ENCODE measurements at regions not wholly inside any gene's neighbourhood (a gene's known extent, or its start where the extent isn't known, plus 50 kb on each side); places are given as distances from the start of the nearest gene placed in this dataset.

GRCh38 chr9:14413812-14414211 is 99.9 kb upstream of the NFIB start:
- TF ChIP-seq SRF (IDR thresholded peaks at IDR 0.05; ENCODE audit: low read depth): no peak
- no peak for TF ChIP-seq POLR2A (IDR thresholded peaks at IDR 0.05; ENCODE audit: borderline replicate concordance, extremely low read depth, insufficient read depth, insufficient read length)
- TF ChIP-seq YY1 (IDR thresholded peaks at IDR 0.05; ENCODE audit: extremely low read depth, insufficient replicate concordance, low read depth, low read length): no peak
- TF ChIP-seq, protein P1, sequence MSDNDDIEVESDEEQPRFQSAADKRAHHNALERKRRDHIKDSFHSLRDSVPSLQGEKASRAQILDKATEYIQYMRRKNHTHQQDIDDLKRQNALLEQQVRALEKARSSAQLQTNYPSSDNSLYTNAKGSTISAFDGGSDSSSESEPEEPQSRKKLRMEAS (IDR thresholded peaks at IDR 0.05): no peak
- no peak for ATAC-seq
- CTCF ChIA-PET: no interaction called here
- H2AFZ ChIP-seq (ENCODE audit: low read depth, low read length, poor library complexity, severe bottlenecking): no peak overlapping the region
- DNase-seq (ENCODE audit: low read depth, low spot score): no peak
- intact Hi-C loops (cut with micrococcal nuclease): no loop called here
- H3K4me3 ChIP-seq (replicated peaks in 1 of 2; ENCODE audit: low read depth in 1 of 2, low read length in 2 of 2): no peak overlapping the region
- H3K36me3 ChIP-seq (ENCODE audit: control insufficient read depth in 1 of 2, insufficient read depth in 2 of 2, low read length in 2 of 2): no peaks in the 10 kb centered on the region
- no peak overlapping the region for H3K27ac ChIP-seq (ENCODE audit: low read depth, low read length)
- H3K9ac ChIP-seq (ENCODE audit: low read length): no peak overlapping the region
- BruUV-seq (replicated peaks): no TSS peak
- H3K27me3 ChIP-seq (ENCODE audit: insufficient read depth, low read length): no peaks in the 10 kb centered on the region
- POLR2A ChIA-PET: no interaction called here
- no peaks in the 10 kb centered on the region for H3K79me2 ChIP-seq (ENCODE audit: insufficient read depth, low read length)
- no peaks in the 10 kb centered on the region for H3K4me1 ChIP-seq (ENCODE audit: control insufficient read depth in 1 of 2, insufficient read depth in 2 of 2, low read length in 2 of 2)
- H4K20me1 ChIP-seq (ENCODE audit: insufficient read depth): no peaks in the 10 kb centered on the region
- H3K9me3 ChIP-seq (ENCODE audit: control insufficient read depth in 1 of 2, insufficient read depth in 1 of 2, low read depth in 1 of 2, low read length in 2 of 2): no peaks in the 10 kb centered on the region
- RAD21 ChIA-PET (ENCODE audit: low non-redundant PET in 1 of 2, low total read pairs in 2 of 2, uncharacterized antibody in 2 of 2, unreplicated experiment in 2 of 2): no interaction called here
- H3K9me2 ChIP-seq (ENCODE audit: insufficient read depth): no peaks in the 10 kb centered on the region
- H3K4me2 ChIP-seq (ENCODE audit: low read length): no peak overlapping the region

DNA sequence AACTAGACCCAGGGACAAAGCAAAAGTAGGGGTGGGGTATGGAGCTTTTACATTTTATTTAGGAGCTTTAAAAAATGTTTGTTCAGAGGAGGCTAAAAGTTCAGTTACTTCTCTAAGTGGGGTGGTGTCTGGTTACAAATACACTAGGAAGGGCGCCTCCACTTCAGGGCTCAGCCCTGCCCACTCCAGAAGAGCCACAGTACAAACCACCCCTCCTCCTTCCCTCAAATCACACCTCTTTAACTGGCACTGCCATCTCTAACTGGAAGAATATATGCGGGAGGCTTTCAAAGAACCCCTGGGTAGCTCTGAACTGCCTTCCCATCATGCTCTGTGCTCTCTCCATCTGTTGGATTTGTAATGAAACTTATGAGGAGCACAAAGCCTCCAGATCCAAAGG is 98.8 kb upstream of the NFIB start:
- Histone ChIP-seq H3K27ac (ENCODE audit: low read depth, low read length) (no peak overlapping the region), H3K9me3 (ENCODE audit: control insufficient read depth in 1 of 2, insufficient read depth in 1 of 2, low read depth in 1 of 2, low read length in 2 of 2) (no peaks in the 10 kb centered on the region), H2AFZ (ENCODE audit: low read depth, low read length, poor library complexity, severe bottlenecking) (no peak overlapping the region), H4K20me1 (ENCODE audit: insufficient read depth) (no peaks in the 10 kb centered on the region), H3K4me3 (replicated peaks in 1 of 2; ENCODE audit: low read depth in 1 of 2, low read length in 2 of 2) (no peak overlapping the region), H3K36me3 (ENCODE audit: control insufficient read depth in 1 of 2, insufficient read depth in 2 of 2, low read length in 2 of 2) (no peaks in the 10 kb centered on the region), H3K9me2 (ENCODE audit: insufficient read depth) (no peaks in the 10 kb centered on the region), H3K27me3 (ENCODE audit: insufficient read depth, low read length) (no peaks in the 10 kb centered on the region), H3K4me1 (ENCODE audit: control insufficient read depth in 1 of 2, insufficient read depth in 2 of 2, low read length in 2 of 2) (no peaks in the 10 kb centered on the region), H3K4me2 (ENCODE audit: low read length) (no peak overlapping the region), H3K79me2 (ENCODE audit: insufficient read depth, low read length) (no peaks in the 10 kb centered on the region), H3K9ac (ENCODE audit: low read length) (no peak overlapping the region)
- ATAC-seq (no peak), DNase-seq (ENCODE audit: low read depth, low spot score) (no peak)
- TF ChIP-seq FOSL1 (IDR thresholded peaks at IDR 0.05; ENCODE audit: low read depth) (no peak), YY1 (IDR thresholded peaks at IDR 0.05; ENCODE audit: extremely low read depth, insufficient replicate concordance, low read depth, low read length) (no peak)
- no TSS peak for BruUV-seq (replicated peaks)
- ChIA-PET RAD21 (ENCODE audit: low non-redundant PET in 1 of 2, low total read pairs in 2 of 2, uncharacterized antibody in 2 of 2, unreplicated experiment in 2 of 2) (no interaction called here), POLR2A (no interaction called here), CTCF (no interaction called here)
- intact Hi-C loops (cut with micrococcal nuclease): no loop called here

Data from HCT116 (cell line).